PC-3 (cell line): ENCODE measurements at regions not wholly inside any gene's neighbourhood (a gene's known extent, or its start where the extent isn't known, plus 50 kb on each side); places are given as distances from the start of the nearest gene placed in this dataset.

Experiments
- CTCF ChIP-seq: fragments of 300-600 bp; sonication (generic); conservative IDR thresholded peaks from 2 replicates; pipeline ENCODE4 v1.5.1; 2017; ENCODE audit warnings: antibody characterized with exemption, low read depth, mild to moderate bottlenecking, low read length
- EZH2 ChIP-seq: fragments of 300-600 bp; sonication (generic); IDR thresholded peaks from one replicate; pipeline ENCODE4 v1.6.1; 2017; ENCODE audit warnings: antibody characterized with exemption, mild to moderate bottlenecking, low read length; ENCODE audit not compliant: unreplicated experiment
- EZH2phosphoT487 ChIP-seq: fragments of 300-600 bp; sonication (generic); IDR thresholded peaks from 2 replicates; pipeline ENCODE4 v1.6.1; 2018; ENCODE audit warnings: mild to moderate bottlenecking, antibody characterized with exemption, low read length, borderline replicate concordance

DNA sequence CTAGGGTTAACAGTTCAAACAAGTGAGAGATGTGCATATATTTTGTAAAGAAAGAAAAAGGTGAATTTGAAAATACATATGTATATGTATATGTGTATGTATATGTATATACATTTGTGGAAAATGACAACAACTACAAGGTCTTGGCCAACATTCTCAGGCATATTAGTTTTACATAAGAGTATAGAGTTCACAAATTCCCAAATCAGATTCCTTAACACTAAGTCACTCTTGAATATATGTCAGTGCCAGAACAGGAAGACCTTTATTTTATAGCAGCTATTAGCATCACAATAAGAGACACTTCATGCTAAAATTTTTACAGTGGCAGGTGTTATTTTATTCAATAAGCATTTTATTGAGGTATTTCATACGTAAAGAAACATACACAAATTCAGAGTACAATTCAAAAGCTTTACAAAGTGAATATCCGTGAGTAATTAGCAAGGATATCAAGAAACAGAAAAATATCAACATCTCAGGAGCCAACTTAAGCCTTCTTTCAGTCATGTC, 179.7 kb downstream of the SLC6A15 start:
- TF ChIP-seq CTCF (no peak), EZH2 (no peak), EZH2phosphoT487 (no peak)
